RPMI8226 (cell line): ENCODE measurements at regions not wholly inside any gene's neighbourhood (a gene's known extent, or its start where the extent isn't known, plus 50 kb on each side); places are given as distances from the start of the nearest gene placed in this dataset.

Source experiments
- DNase-seq: peaks from one replicate; pipeline ENCODE4 v3.0.0-alpha.2; 2015

DNA sequence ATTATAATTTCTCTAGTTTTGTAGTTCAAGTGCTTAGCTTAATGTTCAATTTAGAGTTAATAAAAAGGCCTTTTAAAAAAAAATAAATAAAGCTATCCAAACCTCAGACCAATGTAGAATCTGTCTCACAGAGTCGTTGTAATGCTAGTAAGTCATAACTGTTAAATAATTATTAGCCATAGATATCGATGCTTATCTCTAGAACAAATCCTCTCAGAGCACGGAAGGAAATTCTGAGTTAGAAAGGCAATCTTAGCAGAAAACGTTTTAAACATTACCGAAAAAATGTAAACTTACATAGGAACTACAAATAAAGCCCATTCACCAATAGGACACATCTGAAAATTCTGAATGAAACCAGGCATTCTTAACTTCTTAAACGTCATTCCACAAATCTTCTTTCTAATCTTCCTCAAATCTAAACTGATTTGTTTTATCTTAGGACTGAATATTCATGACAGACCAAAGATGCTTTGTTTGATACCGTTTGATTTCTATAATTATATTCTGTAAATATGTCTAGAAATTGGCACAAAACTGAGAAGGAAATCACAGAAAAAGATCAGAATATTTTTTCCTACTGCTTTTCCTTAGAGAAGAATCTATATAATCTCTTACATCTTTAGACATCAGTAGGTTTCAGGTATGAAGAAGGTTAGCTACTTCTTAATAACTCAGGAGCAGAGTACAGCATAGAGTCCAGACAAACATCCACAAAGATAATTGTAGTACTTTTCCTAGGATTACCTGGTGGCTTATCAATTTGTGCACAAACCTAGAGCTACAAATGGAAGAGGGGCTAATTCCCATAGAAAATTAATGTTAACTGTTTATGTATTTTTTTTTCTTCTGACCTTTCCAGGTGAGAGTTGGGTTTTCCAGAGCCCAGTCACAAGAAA is 140.7 kb downstream of the BTC start:
- no peak for DNase-seq

DNA sequence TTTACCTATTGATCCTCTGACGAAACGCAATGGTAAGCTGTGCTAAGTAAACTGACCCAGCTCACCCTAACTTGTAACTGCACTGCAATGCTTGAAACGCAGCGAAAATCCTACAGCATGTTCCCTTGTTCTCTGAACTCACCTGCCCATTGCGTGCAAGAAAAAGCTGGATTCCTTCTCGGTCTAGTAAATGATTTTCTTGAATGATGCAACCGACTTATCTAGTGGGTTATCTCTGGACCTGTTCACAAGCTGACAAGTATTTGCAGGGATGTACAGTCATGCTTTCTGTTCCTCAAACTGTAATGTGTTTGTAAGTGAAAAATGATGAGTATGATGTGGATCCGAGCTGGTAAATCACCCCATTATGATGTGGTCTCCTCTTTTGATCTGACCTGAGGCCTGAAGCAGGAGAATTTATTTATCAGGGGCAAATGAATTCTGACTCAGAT is 140.1 kb downstream of the BTC start:
- DNase-seq = no peak

DNA sequence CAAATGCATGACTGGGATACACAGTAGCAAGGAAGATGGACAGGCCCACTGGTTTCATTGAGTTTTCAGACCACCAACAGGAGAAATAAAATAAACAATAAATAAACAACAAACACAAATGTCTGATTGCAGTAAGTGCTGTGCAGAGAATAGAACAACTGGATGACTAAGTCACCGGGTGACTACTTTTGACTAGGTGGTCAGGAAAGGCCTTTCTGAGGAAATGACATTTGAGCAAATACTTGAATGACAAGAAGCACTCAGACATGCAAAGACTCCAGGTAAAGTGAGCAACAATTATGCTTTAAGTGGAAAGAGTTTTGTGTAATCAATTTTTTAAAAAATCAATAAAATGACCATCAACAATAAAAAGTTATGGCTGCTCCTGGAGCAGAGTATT is 137.7 kb downstream of the BTC start:
- no peak for DNase-seq

DNA sequence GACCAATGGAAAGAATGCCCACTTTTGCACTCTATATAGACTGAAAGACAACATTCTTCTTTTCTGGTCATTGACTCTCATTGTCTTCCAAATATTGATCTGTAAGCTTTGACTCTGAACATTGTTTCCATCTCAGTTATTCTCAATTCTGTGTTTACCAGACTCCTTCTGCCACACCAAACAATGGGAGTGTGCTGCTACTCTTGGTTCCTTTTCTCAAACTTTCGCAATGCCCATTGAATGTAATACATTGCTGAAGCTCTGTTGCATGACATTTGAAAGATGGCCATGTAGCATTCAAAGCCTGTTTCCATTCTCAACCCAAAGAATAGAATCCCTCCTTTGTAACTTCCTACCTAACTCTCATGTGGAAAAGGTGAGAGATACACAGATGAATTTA is 136.2 kb downstream of the BTC start:
- no peak for DNase-seq

DNA sequence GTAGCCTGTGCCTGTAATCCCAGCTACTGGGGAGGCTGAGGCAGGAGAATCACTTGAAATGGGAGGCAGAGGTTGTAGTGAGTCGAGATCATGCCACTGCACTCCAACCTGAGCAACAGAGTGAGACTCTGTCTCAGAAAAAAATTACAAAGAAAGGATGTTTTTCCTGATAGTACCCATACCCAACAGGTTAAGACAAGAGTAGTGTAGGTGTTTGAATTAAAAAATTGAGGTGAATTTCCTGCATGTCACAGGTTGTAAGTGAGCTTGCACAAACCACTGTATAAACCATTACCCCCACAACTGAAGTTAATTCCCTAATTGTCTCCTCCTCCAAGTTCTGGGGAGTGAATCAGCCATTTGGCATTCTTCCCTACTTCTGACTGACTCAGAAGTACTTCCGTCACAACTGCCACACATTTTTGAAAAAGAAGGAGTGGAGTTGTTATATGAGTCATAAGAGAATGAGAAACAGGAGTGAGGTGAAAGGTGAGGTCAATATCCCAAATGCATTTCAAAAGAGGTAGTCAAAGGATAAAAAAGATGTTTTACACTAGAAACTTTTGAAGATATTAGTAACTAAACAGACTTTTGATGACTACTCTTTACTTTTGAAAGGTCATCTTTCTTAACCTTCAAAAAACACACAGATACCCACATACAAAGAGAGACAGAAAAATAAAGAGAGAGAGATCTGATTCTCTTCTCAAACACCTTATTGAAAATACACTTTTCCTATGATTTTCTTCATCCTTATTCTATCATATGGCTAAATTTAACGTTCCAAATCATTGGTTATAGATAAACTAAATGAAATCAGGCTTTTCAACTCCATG is 134.5 kb downstream of the BTC start:
- no peak for DNase-seq

DNA sequence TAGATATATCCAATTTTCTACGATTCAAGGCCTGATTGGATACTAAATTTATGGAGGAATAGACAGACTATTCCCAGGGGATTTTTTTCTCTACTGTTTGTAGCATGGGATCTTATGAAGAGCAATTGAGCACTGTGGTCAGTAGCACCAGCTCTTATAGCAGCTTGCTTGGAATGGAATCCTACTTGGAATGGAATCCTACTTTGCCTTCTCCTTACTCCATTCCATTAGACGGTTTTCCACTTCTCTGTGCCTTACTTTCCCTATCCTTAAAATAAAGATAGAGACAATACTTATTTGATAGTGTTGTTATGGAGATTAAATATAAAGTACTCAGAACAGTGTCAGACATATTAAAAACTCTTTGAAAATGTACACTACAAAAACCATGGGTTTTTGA is 133.5 kb downstream of the BTC start:
- no peak for DNase-seq

DNA sequence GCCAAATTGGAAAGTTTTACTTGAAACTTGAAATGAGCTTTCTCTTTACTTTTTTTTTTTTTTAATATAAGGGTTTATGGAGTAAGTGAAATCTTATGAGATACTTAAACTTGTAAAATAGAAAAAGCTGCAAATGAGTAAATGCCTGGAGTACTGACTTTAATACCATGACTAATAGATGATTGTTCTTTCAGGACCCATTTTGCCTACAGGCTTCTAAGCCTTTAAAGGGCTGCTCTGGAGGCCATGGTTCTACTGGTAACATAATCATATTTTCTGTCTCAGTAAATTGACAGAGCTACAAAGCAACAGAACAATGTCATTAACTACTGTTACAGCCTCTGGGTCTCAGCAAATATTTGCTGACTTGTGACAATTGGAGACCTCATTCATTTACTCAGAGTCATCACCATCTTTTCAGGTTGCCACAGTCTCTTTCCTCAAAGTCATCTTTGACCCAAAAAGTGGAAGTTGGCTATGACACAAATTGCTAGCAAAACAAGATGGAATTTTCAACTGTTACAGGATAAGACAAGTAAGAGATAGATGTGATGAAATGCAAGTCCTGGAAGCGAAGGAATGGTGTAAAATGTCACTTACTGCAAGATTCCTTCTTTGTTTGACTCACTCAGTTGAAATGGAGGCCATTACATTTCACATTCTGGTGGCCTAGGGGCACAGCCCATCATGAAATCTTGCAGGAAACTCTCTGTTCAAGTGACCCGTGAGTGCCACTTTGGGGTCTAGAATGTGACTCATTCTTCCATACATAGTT is 132.7 kb downstream of the BTC start:
- DNase-seq = no peak

DNA sequence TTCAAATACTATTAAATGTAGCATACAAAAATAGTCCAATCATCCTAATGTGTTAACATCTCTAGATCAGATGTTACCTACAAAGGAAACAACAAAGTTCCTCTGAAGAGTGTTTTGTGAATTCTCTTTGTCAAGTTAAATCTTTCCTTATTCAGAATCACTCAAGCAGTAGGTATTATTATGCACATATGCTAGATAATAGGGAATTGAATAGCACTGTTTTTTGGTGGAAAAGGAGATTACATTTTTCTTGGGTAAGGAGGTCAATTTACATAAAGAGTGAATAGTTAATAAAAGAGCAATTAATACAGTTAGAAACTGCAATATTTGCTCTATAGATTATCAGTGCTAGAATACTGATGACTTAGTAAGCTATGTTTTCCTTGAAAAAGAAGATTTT is 130.7 kb downstream of the BTC start:
- DNase-seq = no peak

DNA sequence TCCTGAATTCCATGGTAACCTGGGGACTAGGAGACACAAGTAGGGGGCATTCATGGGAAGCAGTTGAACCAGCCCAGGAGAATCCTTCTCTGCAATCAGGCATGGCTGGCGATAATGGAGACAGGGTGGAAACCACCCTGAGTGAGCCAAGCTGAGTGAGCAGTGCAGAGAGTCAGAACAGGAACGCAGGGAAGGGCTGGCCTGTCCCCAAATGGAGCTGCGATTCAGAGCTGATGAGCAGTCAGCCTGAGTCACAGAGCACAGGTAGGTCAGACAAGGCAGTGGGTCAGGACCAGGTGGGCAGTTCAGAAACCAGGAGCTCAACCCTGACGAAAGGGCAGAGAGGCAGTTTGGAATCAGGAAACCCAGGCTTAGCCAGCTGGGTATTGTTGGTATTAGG is 129.0 kb downstream of the BTC start:
- DNase-seq = no peak

DNA sequence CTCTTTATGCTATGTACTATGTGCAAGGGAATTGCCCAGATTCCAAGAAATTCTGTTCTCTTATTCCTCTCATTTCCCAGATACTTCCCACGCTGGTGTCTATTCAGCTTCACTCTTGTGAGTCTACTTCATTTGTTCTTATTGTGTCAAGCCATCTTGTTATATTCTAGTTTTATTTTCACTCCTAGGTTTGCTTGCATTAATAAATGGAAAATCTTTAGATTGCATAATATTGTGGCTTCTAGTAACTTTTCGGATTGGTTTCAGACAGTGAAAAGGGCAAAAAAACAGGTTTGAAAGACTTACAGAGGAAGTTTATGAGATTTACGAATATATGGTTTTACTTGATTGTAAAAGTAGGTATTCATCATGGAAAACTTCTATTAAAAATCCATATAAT is 128.4 kb downstream of the BTC start:
- DNase-seq = no peak

DNA sequence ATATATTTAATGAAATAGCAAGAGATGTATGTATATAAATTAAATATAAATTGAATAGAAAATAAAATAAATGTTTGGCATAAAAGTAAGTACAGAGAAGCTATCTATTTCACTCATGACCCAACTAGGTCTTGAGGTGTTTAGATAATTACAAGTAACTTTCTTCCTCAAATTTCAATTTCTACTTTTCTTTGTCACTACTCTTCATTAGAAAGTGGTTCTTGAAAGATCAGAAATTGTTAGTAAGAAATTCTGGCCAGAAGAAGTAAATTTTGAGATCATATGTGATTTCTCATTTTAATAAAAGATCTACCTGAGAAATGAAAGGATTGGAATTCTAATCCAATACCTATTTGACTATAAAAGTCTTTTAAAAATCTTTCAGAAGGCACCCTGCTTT is 126.9 kb downstream of the BTC start:
- DNase-seq = no peak

DNA sequence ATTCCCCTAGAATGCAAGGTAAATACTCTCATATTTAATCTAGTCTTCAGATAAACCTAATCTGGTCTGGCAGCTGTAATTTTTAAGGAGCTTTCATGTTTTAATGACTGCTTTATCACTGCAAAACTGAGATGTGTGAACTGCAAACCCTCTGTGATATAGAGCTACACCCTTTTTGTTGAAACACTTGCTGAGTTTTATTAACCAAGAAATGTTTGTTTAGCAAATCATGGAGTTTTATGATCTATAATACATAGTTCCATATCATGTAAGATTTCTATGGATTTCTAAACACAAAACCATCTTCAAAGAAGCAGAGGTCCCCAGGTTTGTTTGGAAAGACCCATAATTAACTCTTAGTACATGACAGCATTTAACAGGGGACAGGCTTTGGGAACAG is 126.4 kb downstream of the BTC start:
- DNase-seq = no peak

DNA sequence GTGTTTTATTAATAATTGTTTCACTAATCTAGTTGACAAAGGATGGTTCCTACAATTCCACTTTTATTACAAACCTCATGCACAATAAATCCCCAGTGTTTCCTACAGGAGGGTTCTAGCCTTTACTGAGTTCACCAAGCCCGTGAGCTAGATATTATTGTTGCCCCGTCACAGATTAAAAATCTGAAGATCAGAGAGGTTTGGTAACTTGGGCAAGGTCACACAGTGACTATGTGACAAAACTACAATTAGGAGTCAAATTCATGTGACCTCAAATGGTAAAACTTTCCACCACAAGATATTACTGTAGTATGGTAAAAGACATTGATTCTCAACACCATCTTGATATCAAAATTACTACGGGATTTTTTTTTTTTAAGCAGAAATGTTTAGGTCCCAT is 124.6 kb downstream of the BTC start:
- no peak for DNase-seq

DNA sequence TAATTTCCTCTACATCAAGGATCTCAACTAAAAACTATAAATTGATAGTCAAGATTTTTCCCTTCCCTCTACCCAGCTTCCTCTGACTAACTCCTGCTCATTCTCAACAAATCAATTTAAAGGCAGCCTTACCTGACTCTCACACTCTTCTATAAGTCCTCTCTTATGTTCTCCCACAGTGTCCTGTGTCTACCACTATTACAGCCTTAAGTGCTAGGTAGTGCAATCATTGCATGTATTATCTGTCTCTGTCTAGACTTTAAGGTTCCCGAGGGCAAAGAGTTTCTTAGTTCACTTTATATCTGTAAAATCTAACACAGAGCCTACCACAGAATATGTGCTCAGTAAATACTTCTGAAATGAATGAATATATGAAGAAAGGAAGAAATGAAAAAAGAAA is 123.7 kb downstream of the BTC start:
- no peak for DNase-seq

DNA sequence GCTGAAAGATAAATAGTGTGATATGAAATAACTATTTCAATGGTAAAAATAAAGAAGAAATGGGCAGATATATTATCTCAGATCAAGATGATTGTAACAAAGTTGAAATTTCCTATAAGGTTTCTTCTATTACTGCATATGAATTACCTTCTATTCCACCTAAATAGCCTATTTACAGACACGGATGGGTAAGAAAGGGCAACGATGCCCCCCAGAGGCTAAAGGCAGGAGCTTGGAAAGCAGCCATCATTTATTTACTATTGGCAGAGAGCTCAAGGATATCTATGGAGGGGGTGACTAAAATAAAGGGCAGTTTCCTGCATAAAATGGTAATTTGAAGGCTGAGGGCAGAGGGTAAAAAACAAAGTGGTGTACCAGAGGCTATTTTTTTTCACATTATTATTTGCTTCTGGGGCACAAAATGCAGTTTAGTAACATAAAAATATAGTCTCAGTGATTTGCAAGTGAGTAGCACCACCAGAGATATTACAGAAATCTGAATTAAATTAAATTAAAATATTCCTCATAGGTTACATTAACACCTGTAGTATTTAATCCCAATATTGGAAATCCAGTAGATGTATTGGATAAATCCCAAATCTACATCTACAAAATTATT is 123.1 kb downstream of the BTC start:
- peak; percentile 22 for DNase-seq

DNA sequence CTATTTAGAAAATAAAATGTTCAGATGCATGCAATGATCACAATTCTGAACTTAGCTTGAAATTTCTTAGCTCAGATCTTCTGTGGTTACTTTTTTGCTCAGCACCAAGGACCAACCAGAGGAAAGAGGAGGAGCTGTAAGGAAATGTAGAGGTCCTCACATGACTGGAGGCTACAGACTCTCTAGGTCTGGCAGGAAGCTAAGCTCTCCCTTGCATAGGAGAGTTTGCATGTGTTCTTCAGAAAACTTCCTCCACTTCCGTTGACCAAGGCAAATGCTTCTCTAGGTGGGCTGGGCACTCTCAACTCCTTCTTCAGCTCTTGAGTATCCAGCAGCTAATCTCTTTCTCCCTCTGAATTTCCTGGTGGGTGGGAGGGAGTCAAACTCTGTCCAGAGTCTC is 119.6 kb downstream of the BTC start:
- no peak for DNase-seq

DNA sequence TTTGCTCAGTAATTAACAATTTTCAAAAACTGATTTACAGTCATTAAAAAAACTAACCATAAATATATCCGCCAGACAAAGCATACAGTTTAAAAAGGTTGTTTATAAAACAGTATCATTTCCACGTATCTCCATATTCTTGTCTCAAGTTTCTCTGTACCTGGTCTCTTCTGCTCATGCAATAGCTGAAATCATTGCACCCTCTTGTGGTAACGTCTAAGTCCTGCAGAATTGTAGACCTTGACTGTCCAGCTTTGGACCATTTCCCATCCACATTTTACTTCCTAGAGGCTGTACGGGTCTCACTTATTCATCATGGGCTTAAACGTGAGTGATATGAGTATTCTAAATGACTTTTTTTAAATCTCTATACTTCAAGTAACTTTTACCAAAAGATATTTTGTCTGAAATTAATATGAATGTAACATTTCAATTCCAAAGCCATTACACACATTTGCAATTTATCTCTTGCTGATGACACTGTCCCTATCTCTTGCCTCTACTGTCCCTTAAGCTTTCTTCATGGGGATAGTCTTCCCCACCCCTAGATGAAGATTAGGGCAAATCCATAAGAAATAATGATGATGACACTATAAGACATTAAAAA is 118.5 kb downstream of the BTC start:
- DNase-seq = peak; percentile 49

DNA sequence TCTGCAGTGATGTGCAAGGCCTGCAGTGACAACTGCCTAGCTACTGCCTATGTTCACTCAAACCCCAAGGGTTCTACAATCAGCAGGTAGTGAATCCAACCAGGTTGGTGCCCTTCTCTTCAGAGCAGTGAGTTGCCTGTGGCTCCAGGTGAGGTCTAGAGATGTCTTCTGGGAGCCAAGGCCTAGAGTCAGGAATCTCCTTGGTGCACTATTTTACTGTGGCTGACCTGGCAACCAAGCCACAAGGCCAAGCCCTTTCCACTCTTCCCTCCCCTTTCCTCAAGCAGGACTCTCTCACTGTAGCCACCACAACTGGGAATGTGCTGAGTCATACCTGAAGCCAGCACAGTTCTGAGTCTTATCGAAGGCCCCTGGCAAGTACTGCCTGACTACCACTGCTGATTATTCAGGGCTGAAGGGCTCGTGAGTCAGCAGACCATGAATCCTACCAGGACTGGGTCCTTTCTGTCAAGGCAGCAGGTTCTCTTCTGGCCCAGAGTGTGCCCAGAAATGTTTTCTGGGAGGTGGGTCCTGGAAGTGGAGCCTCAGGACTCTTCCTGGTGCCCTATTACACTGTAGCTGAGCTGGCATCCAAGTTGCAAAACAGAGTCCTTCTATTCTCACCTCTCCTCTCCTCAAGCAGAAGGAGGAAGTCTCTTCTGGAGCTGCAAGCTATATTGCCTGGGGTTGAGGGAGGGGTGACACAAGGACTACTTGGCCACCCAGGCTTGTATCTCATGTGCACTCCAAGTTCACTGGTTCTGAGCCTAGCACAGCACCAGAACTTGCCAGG is 111.6 kb downstream of the BTC start:
- no peak for DNase-seq

DNA sequence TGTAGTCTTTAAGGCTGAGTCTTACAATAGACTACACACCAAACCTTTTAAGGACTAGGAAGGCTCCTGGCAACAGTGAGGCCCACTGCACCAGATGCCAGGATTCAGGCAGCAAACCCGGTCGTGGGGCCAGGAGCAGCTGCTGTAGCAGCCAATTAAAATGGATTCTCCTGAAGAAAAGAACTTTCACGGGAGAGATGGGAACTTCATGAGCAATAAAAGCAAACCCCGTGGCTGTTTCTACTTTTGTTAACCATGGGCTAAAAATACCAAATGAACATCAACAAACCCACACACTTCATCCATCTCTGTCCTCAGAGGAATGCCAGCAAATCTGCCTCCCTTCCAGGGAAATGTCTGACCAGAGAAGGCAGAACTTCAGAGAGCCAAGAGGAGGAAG is 101.4 kb downstream of the BTC start:
- DNase-seq = no peak
